HCT116 (cell line): ENCODE measurements at regions not wholly inside any gene's neighbourhood (a gene's known extent, or its start where the extent isn't known, plus 50 kb on each side); places are given as distances from the start of the nearest gene placed in this dataset.

Experiments
- ATAC-seq: fragments of 200-7000 bp; cut with Tn5 transposase; 2 replicates; pipeline ENCODE4 v1.9.1; 2020; ENCODE audit warnings: mild to moderate bottlenecking, moderate library complexity
- BruUV-seq: library from RNA; stranded (reverse); fragments of 400-500 nt; replicated peaks from 2 replicates; lab custom pipeline; 2021; lab: Mats Ljungman, UMichigan
- CTCF ChIA-PET: fragments of 300-600 bp; sonication (Branson Sonifier 250); formaldehyde crosslinking; loops from one replicate; lab custom pipeline; 2021; ENCODE audit warnings: antibody characterized with exemption; lab: Charles Lee
- POLR2A ChIA-PET: fragments of 300-600, 350-600 bp; sonication (Branson Sonifier 250); formaldehyde crosslinking; loops from one replicate; lab custom pipeline; 2021; ENCODE audit warnings: antibody characterized with exemption; lab: Charles Lee
- RAD21 ChIA-PET, 2 experiments: fragments of 300-600 bp; sonication (Branson Sonifier 250); formaldehyde crosslinking; loops; one replicate each; lab custom pipeline; 2023; ENCODE audit warnings: low total read pairs in 2 of 2; ENCODE audit not compliant: uncharacterized antibody in 2 of 2, unreplicated experiment in 2 of 2, low non-redundant PET in 1 of 2; lab: Charles Lee
- DNase-seq: peaks from one replicate; pipeline ENCODE4 v3.0.0-alpha.2; 2010; ENCODE audit warnings: low read depth, low spot score
- H2AFZ ChIP-seq: fragments of 200-600 bp; shearing (Covaris generic), sonication (generic); 2 replicates; pipeline ENCODE4 v1.6.1; 2017; ENCODE audit warnings: low read depth, mixed run types, mixed read lengths, antibody characterized with exemption, low read length; ENCODE audit not compliant: poor library complexity, severe bottlenecking
- H3K27ac ChIP-seq: 2 replicates; pipeline ENCODE4 v1.5.1; 2012; ENCODE audit warnings: low read depth, low read length
- H3K27me3 ChIP-seq: fragments of 200-600 bp; sonication (generic); 2 replicates; pipeline ENCODE4 v1.6.1; 2016; ENCODE audit warnings: mixed run types, low read length, mixed read lengths; ENCODE audit not compliant: insufficient read depth
- H3K36me3 ChIP-seq, 2 experiments: fragments of 200-500 bp in 1 of 2; fragments of 200-600 bp in 1 of 2; sonication (Bioruptor generic) in 1 of 2; sonication (generic) in 1 of 2; 2 replicates each; pipeline versions ENCODE4 v1.5.1 to v1.6.1; 2014 to 2016; ENCODE audit warnings: low read length in 2 of 2, inconsistent platforms in 1 of 2, mixed read lengths in 1 of 2, mixed run types in 1 of 2; ENCODE audit not compliant: insufficient read depth in 2 of 2, control insufficient read depth in 1 of 2
- H3K4me1 ChIP-seq, 2 experiments: fragments of 200-600 bp in 1 of 2; sonication (generic) in 1 of 2; 2 replicates each; pipeline versions ENCODE4 v1.5.1 to v1.6.1; 2012 to 2017; ENCODE audit warnings: low read length in 2 of 2, inconsistent platforms in 1 of 2, mild to moderate bottlenecking in 1 of 2, mixed read lengths in 1 of 2, mixed run types in 1 of 2, moderate library complexity in 1 of 2; ENCODE audit not compliant: insufficient read depth in 2 of 2, control insufficient read depth in 1 of 2
- H3K4me2 ChIP-seq: fragments of 200-600 bp; sonication (generic); 2 replicates; pipeline ENCODE4 v1.6.1; 2017; ENCODE audit warnings: mixed run types, low read length, mixed read lengths
- H3K4me3 ChIP-seq, 2 experiments: fragments of 200-600 bp in 1 of 2; sonication (generic) in 1 of 2; replicated peaks in 1 of 2; 2 replicates each; pipeline ENCODE4 v1.5.1; 2011 to 2016; ENCODE audit warnings: low read length in 2 of 2, control low read depth in 1 of 2, low read depth in 1 of 2, mild to moderate bottlenecking in 1 of 2, mixed read lengths in 1 of 2, mixed run types in 1 of 2
- H3K79me2 ChIP-seq: fragments of 200-600 bp; sonication (generic); 2 replicates; pipeline ENCODE4 v1.6.1; 2017; ENCODE audit warnings: mild to moderate bottlenecking, mixed run types, low read length, moderate library complexity, mixed read lengths; ENCODE audit not compliant: insufficient read depth
- H3K9ac ChIP-seq: fragments of 200-600 bp; sonication (generic); 2 replicates; pipeline ENCODE4 v1.6.1; 2016; ENCODE audit warnings: low read length, mixed read lengths
- H3K9me2 ChIP-seq: fragments of 200-600 bp; sonication (generic), shearing (Covaris generic); 2 replicates; pipeline ENCODE4 v1.6.1; 2017; ENCODE audit warnings: mixed run types, mild to moderate bottlenecking, moderate library complexity; ENCODE audit not compliant: insufficient read depth
- H3K9me3 ChIP-seq, 2 experiments: fragments of 200-500 bp in 1 of 2; fragments of 200-600 bp in 1 of 2; sonication (Bioruptor generic) in 1 of 2; sonication (generic) in 1 of 2; 2 replicates each; pipeline ENCODE4 v1.6.1; 2014 to 2017; ENCODE audit warnings: low read length in 2 of 2, mixed read lengths in 2 of 2, inconsistent platforms in 1 of 2, low read depth in 1 of 2, mild to moderate bottlenecking in 1 of 2, mixed run types in 1 of 2, moderate library complexity in 1 of 2; ENCODE audit not compliant: control insufficient read depth in 1 of 2, insufficient read depth in 1 of 2
- H4K20me1 ChIP-seq: fragments of 200-600 bp; sonication (generic), shearing (Covaris generic); 2 replicates; pipeline ENCODE4 v1.6.1; 2017; ENCODE audit warnings: mixed run types, mild to moderate bottlenecking, moderate library complexity; ENCODE audit not compliant: insufficient read depth
- CTCF ChIP-seq, 3 experiments: fragments of 200-600 bp in 1 of 3; sonication (generic) in 1 of 3; IDR thresholded peaks in 2 of 3; conservative IDR thresholded peaks in 1 of 3; 2 replicates each; pipeline ENCODE4 v1.5.1; 2012 to 2017; ENCODE audit warnings: low read depth in 2 of 3, low read length in 2 of 3, antibody characterized with exemption in 1 of 3, borderline replicate concordance in 1 of 3, control low read depth in 1 of 3, mild to moderate bottlenecking in 1 of 3, mixed read lengths in 1 of 3, mixed run types in 1 of 3, moderate library complexity in 1 of 3; ENCODE audit not compliant: insufficient read depth in 1 of 3
- FOSL1 ChIP-seq: IDR thresholded peaks from 2 replicates; pipeline ENCODE4 v1.6.1; 2012; ENCODE audit warnings: low read depth
- JUND ChIP-seq: IDR thresholded peaks from 2 replicates; pipeline ENCODE4 v1.6.1; 2012
- POLR2A ChIP-seq: IDR thresholded peaks from 2 replicates; pipeline ENCODE4 v1.7.0; 2011; ENCODE audit warnings: borderline replicate concordance; ENCODE audit not compliant: insufficient read depth, insufficient read length; ENCODE audit errors: extremely low read depth
- POLR2AphosphoS5 ChIP-seq: IDR thresholded peaks from 2 replicates; pipeline ENCODE4 v1.6.1; 2011; ENCODE audit warnings: mild to moderate bottlenecking, low read depth, low read length, moderate library complexity
- RAD21 ChIP-seq: IDR thresholded peaks from 2 replicates; pipeline ENCODE4 v1.6.1; 2012; ENCODE audit warnings: low read depth, mild to moderate bottlenecking
- SIN3A ChIP-seq: IDR thresholded peaks from 2 replicates; pipeline ENCODE4 v1.6.1; 2012; ENCODE audit warnings: low read depth
- SRF ChIP-seq: IDR thresholded peaks from 2 replicates; pipeline ENCODE4 v1.6.1; 2012; ENCODE audit warnings: low read depth
- YY1 ChIP-seq: IDR thresholded peaks from 2 replicates; pipeline ENCODE4 v1.6.1; 2011; ENCODE audit warnings: low read length, low read depth, moderate library complexity, mild to moderate bottlenecking; ENCODE audit not compliant: insufficient replicate concordance; ENCODE audit errors: extremely low read depth
- ZBTB33 ChIP-seq: IDR thresholded peaks from 2 replicates; pipeline ENCODE4 v1.6.1; 2011; ENCODE audit warnings: mild to moderate bottlenecking, low read length, moderate library complexity; ENCODE audit not compliant: insufficient replicate concordance; ENCODE audit errors: extremely low read depth
- ZFX ChIP-seq: fragments of 450-650 bp; IDR thresholded peaks from 2 replicates; pipeline ENCODE4 v1.6.1; 2017
- ZNF274 ChIP-seq: fragments of 200-500 bp; sonication (Bioruptor generic); IDR thresholded peaks from 2 replicates; pipeline ENCODE4 v1.6.1; 2014; ENCODE audit warnings: mild to moderate bottlenecking, low read depth, low read length, inconsistent platforms
- intact Hi-C: fragments of 100-400 bp; cut with micrococcal nuclease; formaldehyde crosslinking; loops from 2 replicates; pipeline ENCODE4 v1.10.0; 2022

GRCh38 chr3:180116658-180117057, 79.9 kb upstream of the PEX5L start:
- Histone ChIP-seq H3K9me3 (no peaks in the 10 kb centered on the region), H3K9ac (no peak overlapping the region), H3K79me2 (no peaks in the 10 kb centered on the region), H3K4me2 (no peak overlapping the region), H3K4me3 (no peak overlapping the region), H3K27ac (no peak overlapping the region), H4K20me1 (no peaks in the 10 kb centered on the region), H3K4me1 (no peaks in the 10 kb centered on the region), H3K27me3 (0 out of 2 replicates have a peak, but pooled peaks cover 3% of the 10 kb centered on the region), H2AFZ (no peak overlapping the region), H3K36me3 (no peaks in the 10 kb centered on the region), H3K9me2 (no peaks in the 10 kb centered on the region)
- TF ChIP-seq SIN3A (no peak), POLR2AphosphoS5 (no peak), ZNF274 (no peak), ZBTB33 (no peak), YY1 (no peak), RAD21 (no peak), JUND (no peak), FOSL1 (no peak), SRF (no peak), CTCF (IDR thresholded peaks at IDR 0.05 in 2 of 3, conservative IDR thresholded peaks at IDR 0.05 in 1 of 3; ENCODE audit: borderline replicate concordance in 1 of 3, insufficient read depth in 1 of 3, low read depth in 2 of 3, low read length in 2 of 3) (no peak), ZFX (no peak), POLR2A (no peak)
- BruUV-seq: no TSS peak
- ChIA-PET RAD21 (no interaction called here), POLR2A (no interaction called here), CTCF (no interaction called here)
- ATAC-seq (no peak), DNase-seq (no peak)
- intact Hi-C loops: no loop called here
